ENCODE measurements at regions not wholly inside any gene's neighbourhood (a gene's known extent, or its start where the extent isn't known, plus 50 kb on each side); places are given as distances from the start of the nearest gene placed in this dataset.

DNA sequence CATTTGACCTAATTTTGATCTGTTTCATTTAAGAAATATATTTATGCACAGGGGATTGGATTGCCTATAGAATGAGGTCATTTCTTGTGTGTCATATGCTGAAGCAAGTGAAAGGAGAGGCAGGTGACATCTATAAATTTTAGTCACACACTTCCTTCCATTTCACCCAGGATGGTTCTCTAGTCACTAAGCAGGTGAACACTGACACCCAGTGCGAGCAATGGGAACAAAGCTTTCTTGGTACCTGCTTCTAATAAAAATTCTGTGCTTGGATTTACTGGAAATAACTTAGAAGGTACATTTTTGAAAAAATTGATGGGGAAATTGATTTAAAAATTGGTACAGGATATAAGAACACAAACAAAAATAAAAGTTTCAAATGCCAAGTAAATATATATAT is 66.9 kb upstream of the MC3R start:
- TF ChIP-seq, protein P1, sequence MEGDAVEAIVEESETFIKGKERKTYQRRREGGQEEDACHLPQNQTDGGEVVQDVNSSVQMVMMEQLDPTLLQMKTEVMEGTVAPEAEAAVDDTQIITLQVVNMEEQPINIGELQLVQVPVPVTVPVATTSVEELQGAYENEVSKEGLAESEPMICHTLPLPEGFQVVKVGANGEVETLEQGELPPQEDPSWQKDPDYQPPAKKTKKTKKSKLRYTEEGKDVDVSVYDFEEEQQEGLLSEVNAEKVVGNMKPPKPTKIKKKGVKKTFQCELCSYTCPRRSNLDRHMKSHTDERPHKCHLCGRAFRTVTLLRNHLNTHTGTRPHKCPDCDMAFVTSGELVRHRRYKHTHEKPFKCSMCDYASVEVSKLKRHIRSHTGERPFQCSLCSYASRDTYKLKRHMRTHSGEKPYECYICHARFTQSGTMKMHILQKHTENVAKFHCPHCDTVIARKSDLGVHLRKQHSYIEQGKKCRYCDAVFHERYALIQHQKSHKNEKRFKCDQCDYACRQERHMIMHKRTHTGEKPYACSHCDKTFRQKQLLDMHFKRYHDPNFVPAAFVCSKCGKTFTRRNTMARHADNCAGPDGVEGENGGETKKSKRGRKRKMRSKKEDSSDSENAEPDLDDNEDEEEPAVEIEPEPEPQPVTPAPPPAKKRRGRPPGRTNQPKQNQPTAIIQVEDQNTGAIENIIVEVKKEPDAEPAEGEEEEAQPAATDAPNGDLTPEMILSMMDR (IDR thresholded peaks at IDR 0.05 in 2 of 3, conservative IDR thresholded peaks at IDR 0.05 in 1 of 3; ENCODE audit: insufficient read depth in 2 of 3, low read depth in 1 of 3, low read length in 3 of 3), result peak in 1 of 3 experiments; percentile 17; a peak in 1 of 6 replicates
- TF ChIP-seq ZBTB17 (CRISPR knock-in tag; IDR thresholded peaks at IDR 0.05), result no peak
- 0% methylated on average over 1 of the region's 1 CpG for WGBS (ENCODE audit: insufficient coverage, low coverage, missing lambda C conversion rate)
- no peak overlapping the region for H3K9ac ChIP-seq (ENCODE audit: insufficient read depth in 1 of 2, low read depth in 2 of 2, low read length in 2 of 2)
- H3K4me3 ChIP-seq, result no peak overlapping the region
- no TSS peak for BruUV-seq (replicated peaks)
- no peak for ATAC-seq
- H3K79me2 ChIP-seq (ENCODE audit: control insufficient read depth, insufficient read depth, low read length), result no peaks in the 10 kb centered on the region
- no peaks in the 10 kb centered on the region for H3K36me3 ChIP-seq (ENCODE audit: control insufficient read depth, insufficient read depth, low read length)
- no peaks in the 10 kb centered on the region for H3K9me1 ChIP-seq (ENCODE audit: control insufficient read depth, insufficient read depth, low read length)
- H2AFZ ChIP-seq (ENCODE audit: low read depth, low read length), result no peak overlapping the region
- ChIA-PET POLR2A (no interaction called here), CTCF (ENCODE audit: low intra/inter-chr PET ratio) (interaction anchor here (0.6 kb wide), 1 partner anchor 301 kb away, joined by 8 read pairs; no protein-coding TSS in a partner anchor)
- in situ Hi-C loops (cut with MboI) (no loop called here), intact Hi-C loops (cut with micrococcal nuclease) (no loop called here)
- no peaks in the 10 kb centered on the region for H3K27me3 ChIP-seq (ENCODE audit: control insufficient read depth in 2 of 2, insufficient read depth in 2 of 2, low read length in 2 of 2)
- FAIRE-seq, result no peak
- no peak for DNase-seq (ENCODE audit: extremely low read depth in 1 of 4, low spot score in 3 of 4)
- no peaks in the 10 kb centered on the region for H3K9me3 ChIP-seq (replicated peaks; ENCODE audit: control insufficient read depth, insufficient read depth, low read depth, low read length)
- no peak overlapping the region for H3K27ac ChIP-seq (ENCODE audit: extremely low read depth, low read depth, low read length)
- H3K4me1 ChIP-seq (replicated peaks in 1 of 2; ENCODE audit: control insufficient read depth in 2 of 2, insufficient read depth in 2 of 2, low read length in 2 of 2), result no peaks in the 10 kb centered on the region
- H4K20me1 ChIP-seq (replicated peaks; ENCODE audit: control insufficient read depth, insufficient read depth, low read length), result no peaks in the 10 kb centered on the region
- H3K4me2 ChIP-seq (ENCODE audit: insufficient read depth, low read length), result no peak overlapping the region

DNA sequence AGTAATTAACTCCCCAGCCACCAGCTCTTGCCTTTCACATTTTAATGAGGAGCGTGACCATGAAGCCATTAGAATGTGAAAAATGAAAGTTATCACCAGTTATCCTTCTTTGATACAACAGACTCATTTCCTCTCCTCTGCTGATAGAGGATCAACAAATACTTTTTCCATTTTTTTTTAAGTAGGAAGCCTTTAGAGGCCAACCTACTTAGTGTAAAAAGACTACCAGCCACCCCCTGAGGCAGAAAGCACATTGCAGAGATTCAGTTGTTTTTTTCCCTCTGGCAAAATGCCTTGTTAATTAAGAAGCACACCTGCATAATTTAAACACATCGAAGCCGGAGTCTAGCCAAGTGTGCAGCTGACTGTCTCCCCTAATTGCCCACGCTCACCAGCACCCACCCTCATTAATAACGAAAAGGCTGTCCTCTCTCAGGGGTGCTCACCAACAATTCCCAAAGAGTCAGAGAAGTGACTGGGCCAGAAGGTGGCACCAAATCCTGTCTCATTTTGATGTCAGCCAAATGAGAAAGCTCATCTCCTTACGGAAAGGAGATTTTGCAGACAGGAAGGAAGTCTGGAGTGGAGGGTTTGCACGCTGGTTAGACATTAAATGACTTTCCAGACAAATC is 60.9 kb upstream of the MC3R start:
- H2AFZ ChIP-seq (ENCODE audit: low read depth, low read length), result no peak overlapping the region
- ATAC-seq (no peak), DNase-seq (ENCODE audit: extremely low read depth in 1 of 4, low spot score in 3 of 4) (peak in 1 of 4 experiments; percentile 6), FAIRE-seq (no peak)
- POLR2A ChIA-PET, result interaction anchor here (0.7 kb wide), 1 partner anchor 665 kb away, joined by 3 read pairs; no protein-coding TSS in a partner anchor
- no peak overlapping the region for H3K4me3 ChIP-seq
- no TSS peak for BruUV-seq (replicated peaks)
- under 1% methylated on average over 7 of the region's 7 CpGs for WGBS (ENCODE audit: insufficient coverage, low coverage, missing lambda C conversion rate)
- H3K36me3 ChIP-seq (ENCODE audit: control insufficient read depth, insufficient read depth, low read length), result no peaks in the 10 kb centered on the region
- no peaks in the 10 kb centered on the region for H3K4me1 ChIP-seq (replicated peaks in 1 of 2; ENCODE audit: control insufficient read depth in 2 of 2, insufficient read depth in 2 of 2, low read length in 2 of 2)
- no peaks in the 10 kb centered on the region for H3K27me3 ChIP-seq (ENCODE audit: control insufficient read depth in 2 of 2, insufficient read depth in 2 of 2, low read length in 2 of 2)
- H3K9ac ChIP-seq (ENCODE audit: insufficient read depth in 1 of 2, low read depth in 2 of 2, low read length in 2 of 2), result no peak overlapping the region
- TF ChIP-seq FOS (IDR thresholded peaks at IDR 0.05; ENCODE audit: extremely low read depth, insufficient read length) (no peak), RFX7 (CRISPR knock-in tag; IDR thresholded peaks at IDR 0.05) (no peak), RAD21 (CRISPR knock-in tag; conservative IDR thresholded peaks at IDR 0.05 in 1 of 2, IDR thresholded peaks at IDR 0.05 in 1 of 2) (peak; percentile 8 to 23; a peak in 1 of 4 replicates), SREBF2 (CRISPR knock-in tag; IDR thresholded peaks at IDR 0.05) (no peak)
- TF ChIP-seq, protein P1 (IDR thresholded peaks at IDR 0.05 in 2 of 3, conservative IDR thresholded peaks at IDR 0.05 in 1 of 3; ENCODE audit: insufficient read depth in 2 of 3, low read depth in 1 of 3, low read length in 3 of 3), result 0 out of 6 replicates have a peak, but pooled peaks of 1 of the 3 experiments have one; percentile 17
- TF ChIP-seq, protein P2, sequence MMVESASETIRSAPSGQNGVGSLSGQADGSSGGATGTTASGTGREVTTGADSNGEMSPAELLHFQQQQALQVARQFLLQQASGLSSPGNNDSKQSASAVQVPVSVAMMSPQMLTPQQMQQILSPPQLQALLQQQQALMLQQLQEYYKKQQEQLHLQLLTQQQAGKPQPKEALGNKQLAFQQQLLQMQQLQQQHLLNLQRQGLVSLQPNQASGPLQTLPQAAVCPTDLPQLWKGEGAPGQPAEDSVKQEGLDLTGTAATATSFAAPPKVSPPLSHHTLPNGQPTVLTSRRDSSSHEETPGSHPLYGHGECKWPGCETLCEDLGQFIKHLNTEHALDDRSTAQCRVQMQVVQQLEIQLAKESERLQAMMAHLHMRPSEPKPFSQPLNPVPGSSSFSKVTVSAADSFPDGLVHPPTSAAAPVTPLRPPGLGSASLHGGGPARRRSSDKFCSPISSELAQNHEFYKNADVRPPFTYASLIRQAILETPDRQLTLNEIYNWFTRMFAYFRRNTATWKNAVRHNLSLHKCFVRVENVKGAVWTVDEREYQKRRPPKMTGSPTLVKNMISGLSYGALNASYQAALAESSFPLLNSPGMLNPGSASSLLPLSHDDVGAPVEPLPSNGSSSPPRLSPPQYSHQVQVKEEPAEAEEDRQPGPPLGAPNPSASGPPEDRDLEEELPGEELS (CRISPR knock-in tag; IDR thresholded peaks at IDR 0.05; ENCODE audit: borderline replicate concordance), result no peak
- H3K27ac ChIP-seq (ENCODE audit: extremely low read depth, low read depth, low read length), result no peak overlapping the region
- no peaks in the 10 kb centered on the region for H3K9me3 ChIP-seq (replicated peaks; ENCODE audit: control insufficient read depth, insufficient read depth, low read depth, low read length)
- H3K4me2 ChIP-seq (ENCODE audit: insufficient read depth, low read length), result no peak overlapping the region
- intact Hi-C loops (cut with micrococcal nuclease), result loop anchor here (5.0 kb wide), 1 partner anchor 155 kb away; no protein-coding TSS in a partner anchor
- in situ Hi-C loops (cut with MboI), result no loop called here
- H3K9me1 ChIP-seq (ENCODE audit: control insufficient read depth, insufficient read depth, low read length), result no peaks in the 10 kb centered on the region
- H4K20me1 ChIP-seq (replicated peaks; ENCODE audit: control insufficient read depth, insufficient read depth, low read length), result no peaks in the 10 kb centered on the region
- H3K79me2 ChIP-seq (ENCODE audit: control insufficient read depth, insufficient read depth, low read length), result no peaks in the 10 kb centered on the region
- CTCF ChIA-PET (ENCODE audit: low intra/inter-chr PET ratio), result no interaction called here
